B cell (primary cell): ENCODE measurements at regions not wholly inside any gene's neighbourhood (a gene's known extent, or its start where the extent isn't known, plus 50 kb on each side); places are given as distances from the start of the nearest gene placed in this dataset.

Source experiments
- ATAC-seq: fragments of 200-7000 bp; cut with Tn5 transposase; one replicate; pipeline ENCODE4 v1.10.0; 2021; ENCODE audit warnings: low read depth, mild to moderate bottlenecking, moderate number of reproducible peaks, moderate library complexity
- CTCF ChIA-PET: fragments of 350-600 bp; sonication (Branson Sonifier 250); formaldehyde crosslinking; loops from one replicate; lab custom pipeline; 2021; ENCODE audit warnings: antibody characterized with exemption, inconsistent platforms; lab: Charles Lee
- POLR2A ChIA-PET: fragments of 350-600 bp; sonication (Branson Sonifier 250); formaldehyde crosslinking; loops from one replicate; lab custom pipeline; 2021; ENCODE audit warnings: antibody characterized with exemption; lab: Charles Lee
- DNase-seq: peaks from one replicate; pipeline ENCODE4 v3.0.0; 2013
- H2AFZ ChIP-seq: 2 replicates; pipeline ENCODE4 v1.6.1; 2012; ENCODE audit warnings: mild to moderate bottlenecking, low read depth, low read length; ENCODE audit not compliant: insufficient read depth, poor library complexity, severe bottlenecking
- H3K27ac ChIP-seq, 2 donors: 1 replicate in 1 of 2; 2 replicates in 1 of 2; pipeline ENCODE4 v1.5.1; 2012 to 2013; ENCODE audit warnings: low read length in 2 of 2, mild to moderate bottlenecking in 2 of 2, moderate library complexity in 1 of 2
- H3K27me3 ChIP-seq, 4 experiments: fragments of 200-600 bp in 1 of 4; sonication (generic) in 1 of 4; replicated peaks in 1 of 4; 1 replicate in 2 of 4; 2 replicates in 2 of 4; pipeline versions ENCODE4 v1.6.1 to v1.7.0; 2013 to 2016; ENCODE audit warnings: low read length in 3 of 4, mild to moderate bottlenecking in 2 of 4, mixed read lengths in 1 of 4, moderate library complexity in 1 of 4; ENCODE audit not compliant: insufficient read depth in 4 of 4, control insufficient read depth in 3 of 4; ENCODE audit errors: control extremely low read depth in 1 of 4
- H3K36me3 ChIP-seq, 2 experiments: replicated peaks in 1 of 2; 1 replicate in 1 of 2; 2 replicates in 1 of 2; pipeline versions ENCODE4 v1.6.1 to v1.7.1; 2013; ENCODE audit warnings: low read length in 1 of 2; ENCODE audit not compliant: insufficient read depth in 2 of 2, control insufficient read depth in 1 of 2; ENCODE audit errors: control extremely low read depth in 1 of 2, extremely low read depth in 1 of 2
- H3K4me1 ChIP-seq, 2 donors: fragments of 200-600 bp in 1 of 2; sonication (generic) in 1 of 2; 1 replicate in 1 of 2; 2 replicates in 1 of 2; pipeline versions ENCODE4 v1.5.1 to v1.6.1; 2013 to 2017; ENCODE audit warnings: low read length in 2 of 2; ENCODE audit not compliant: control insufficient read depth in 2 of 2, insufficient read depth in 2 of 2
- H3K4me2 ChIP-seq: replicated peaks from 2 replicates; pipeline ENCODE3; 2012; ENCODE audit warnings: mild to moderate bottlenecking, low read depth, low read length; ENCODE audit not compliant: poor library complexity, severe bottlenecking
- H3K4me3 ChIP-seq, 5 experiments: fragments of 200-600 bp in 1 of 5; sonication (generic) in 1 of 5; 1 replicate in 3 of 5; 2 replicates in 2 of 5; pipeline versions ENCODE4 v1.5.1 to v1.7.0; 2011 to 2016; ENCODE audit warnings: low read length in 4 of 5, mild to moderate bottlenecking in 4 of 5, low read depth in 2 of 5, control low read depth in 1 of 5, moderate library complexity in 1 of 5; ENCODE audit not compliant: insufficient read depth in 1 of 5; ENCODE audit errors: control extremely low read depth in 1 of 5, extremely low read depth in 1 of 5
- H3K79me2 ChIP-seq: fragments of 200-600 bp; sonication (generic); one replicate; pipeline ENCODE4 v1.6.0; 2016; ENCODE audit warnings: low read length; ENCODE audit not compliant: control insufficient read depth, insufficient read depth
- H3K9ac ChIP-seq: fragments of 200-600 bp; sonication (generic); 2 replicates; pipeline ENCODE4 v1.6.1; 2017; ENCODE audit warnings: mild to moderate bottlenecking, low read length, moderate library complexity
- H3K9me3 ChIP-seq, 3 donors: one replicate each; pipeline versions ENCODE4 v1.6.1 to v1.7.1; 2013; ENCODE audit warnings: low read length in 2 of 3; ENCODE audit not compliant: control insufficient read depth in 2 of 3, insufficient read depth in 1 of 3; ENCODE audit errors: control extremely low read depth in 1 of 3
- H4K20me1 ChIP-seq: 2 replicates; pipeline ENCODE4 v1.6.0; 2012; ENCODE audit warnings: mild to moderate bottlenecking, low read length; ENCODE audit not compliant: insufficient read depth, control insufficient read depth, poor library complexity, severe bottlenecking
- H3K27ac Mint-ChIP-seq: one replicate; pipeline ENCODE4 v1.8.0; 2021; ENCODE audit warnings: mixed read lengths
- H3K27me3 Mint-ChIP-seq: one replicate; pipeline ENCODE4 v1.8.0; 2021; ENCODE audit warnings: mixed read lengths
- H3K4me1 Mint-ChIP-seq: one replicate; pipeline ENCODE4 v1.8.0; 2021; ENCODE audit warnings: mixed read lengths
- H3K4me3 Mint-ChIP-seq: one replicate; pipeline ENCODE4 v1.8.0; 2021; ENCODE audit warnings: mixed read lengths
- H3K9me3 Mint-ChIP-seq: one replicate; pipeline ENCODE4 v1.8.0; 2022; ENCODE audit warnings: mixed read lengths; ENCODE audit not compliant: insufficient read depth
- EZH2 ChIP-seq: IDR thresholded peaks from 2 replicates; pipeline ENCODE4 v1.6.1; 2012; ENCODE audit warnings: borderline replicate concordance, low read depth, mild to moderate bottlenecking, moderate library complexity, low read length; ENCODE audit not compliant: insufficient read depth, poor library complexity, severe bottlenecking
- WGBS: methylation state at CpG from one replicate; pipeline ENCODE4 v1.1.5; 2013; ENCODE audit warnings: missing lambda C conversion rate; ENCODE audit not compliant: insufficient coverage; 5-methylcytosine and 5-hydroxymethylcytosine counted together
- intact Hi-C: fragments of 100-400 bp; cut with micrococcal nuclease; formaldehyde crosslinking; loops from one replicate; pipeline ENCODE4 v1.10.0; 2022
- TF ChIP-seq, protein P1 (sequence below): fragments of 200-600 bp; IDR thresholded peaks from one replicate; pipeline ENCODE4 v1.8.0; 2022; ENCODE audit warnings: antibody characterized with exemption, mild to moderate bottlenecking

DNA sequence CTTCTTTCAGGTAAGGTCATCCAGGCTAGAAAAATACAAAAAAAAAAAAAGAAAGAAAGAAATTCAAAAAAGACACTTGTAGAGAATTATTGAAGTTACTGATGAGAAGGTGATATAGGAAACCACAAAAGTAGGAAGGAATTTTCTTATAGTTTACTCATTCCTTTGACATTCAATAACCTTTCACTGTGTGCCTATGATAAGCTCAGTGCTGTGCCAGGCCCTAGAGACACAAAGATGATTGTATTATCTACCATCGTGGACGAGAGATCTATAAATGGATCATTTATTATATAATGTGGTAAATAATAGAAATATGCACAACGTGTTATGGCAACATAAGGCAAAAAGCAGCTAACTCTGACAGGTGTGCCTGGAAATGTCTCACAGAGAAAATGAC is 109.6 kb upstream of the NGF start:
- TF ChIP-seq, protein P1, sequence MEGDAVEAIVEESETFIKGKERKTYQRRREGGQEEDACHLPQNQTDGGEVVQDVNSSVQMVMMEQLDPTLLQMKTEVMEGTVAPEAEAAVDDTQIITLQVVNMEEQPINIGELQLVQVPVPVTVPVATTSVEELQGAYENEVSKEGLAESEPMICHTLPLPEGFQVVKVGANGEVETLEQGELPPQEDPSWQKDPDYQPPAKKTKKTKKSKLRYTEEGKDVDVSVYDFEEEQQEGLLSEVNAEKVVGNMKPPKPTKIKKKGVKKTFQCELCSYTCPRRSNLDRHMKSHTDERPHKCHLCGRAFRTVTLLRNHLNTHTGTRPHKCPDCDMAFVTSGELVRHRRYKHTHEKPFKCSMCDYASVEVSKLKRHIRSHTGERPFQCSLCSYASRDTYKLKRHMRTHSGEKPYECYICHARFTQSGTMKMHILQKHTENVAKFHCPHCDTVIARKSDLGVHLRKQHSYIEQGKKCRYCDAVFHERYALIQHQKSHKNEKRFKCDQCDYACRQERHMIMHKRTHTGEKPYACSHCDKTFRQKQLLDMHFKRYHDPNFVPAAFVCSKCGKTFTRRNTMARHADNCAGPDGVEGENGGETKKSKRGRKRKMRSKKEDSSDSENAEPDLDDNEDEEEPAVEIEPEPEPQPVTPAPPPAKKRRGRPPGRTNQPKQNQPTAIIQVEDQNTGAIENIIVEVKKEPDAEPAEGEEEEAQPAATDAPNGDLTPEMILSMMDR = no peak
- no peak for TF ChIP-seq EZH2
- POLR2A ChIA-PET = no interaction called here
- CTCF ChIA-PET = no interaction called here
- no peaks in the 10 kb centered on the region for H4K20me1 ChIP-seq
- H3K9me3 ChIP-seq = no peaks in the 10 kb centered on the region
- H3K27ac Mint-ChIP-seq = no peak overlapping the region
- H2AFZ ChIP-seq = no peak overlapping the region
- DNase-seq (no peak), ATAC-seq (no peak)
- H3K36me3 ChIP-seq = no peaks in the 10 kb centered on the region
- no peaks in the 10 kb centered on the region for H3K27me3 Mint-ChIP-seq
- no peak overlapping the region for H3K27ac ChIP-seq
- no peaks in the 10 kb centered on the region for H3K4me1 ChIP-seq
- no peak overlapping the region for H3K4me3 ChIP-seq
- H3K4me1 Mint-ChIP-seq = no peaks in the 10 kb centered on the region
- H3K27me3 ChIP-seq = no peaks in the 10 kb centered on the region
- intact Hi-C loops = no loop called here
- no peaks in the 10 kb centered on the region for H3K9me3 Mint-ChIP-seq
- WGBS = no CpG with 5 or more reads among the region's 3 CpGs
- no peak overlapping the region for H3K4me2 ChIP-seq
- no peaks in the 10 kb centered on the region for H3K79me2 ChIP-seq
- no peak overlapping the region for H3K9ac ChIP-seq
- H3K4me3 Mint-ChIP-seq = no peak overlapping the region

GRCh38 chr1:115445090-115445489 is 107.0 kb upstream of the NGF start:
- no peaks in the 10 kb centered on the region for H3K4me1 ChIP-seq
- no peak for ATAC-seq
- Mint-ChIP-seq H3K27me3 (no peaks in the 10 kb centered on the region), H3K4me3 (no peak overlapping the region), H3K4me1 (no peaks in the 10 kb centered on the region), H3K9me3 (no peaks in the 10 kb centered on the region), H3K27ac (no peak overlapping the region)
- no peak for TF ChIP-seq EZH2
- TF ChIP-seq, protein P1 = no peak
- no peak overlapping the region for H3K9ac ChIP-seq
- no peak overlapping the region for H3K27ac ChIP-seq
- no peaks in the 10 kb centered on the region for H3K27me3 ChIP-seq
- no peaks in the 10 kb centered on the region for H3K79me2 ChIP-seq
- no peaks in the 10 kb centered on the region for H4K20me1 ChIP-seq
- no peaks in the 10 kb centered on the region for H3K9me3 ChIP-seq
- ChIA-PET CTCF (no interaction called here), POLR2A (no interaction called here)
- intact Hi-C loops = no loop called here
- H3K4me2 ChIP-seq = no peak overlapping the region
- no peak for DNase-seq
- H3K4me3 ChIP-seq = no peak overlapping the region
- H3K36me3 ChIP-seq = no peaks in the 10 kb centered on the region
- H2AFZ ChIP-seq = no peak overlapping the region
